HG03039 (cell line): ENCODE measurements at regions not wholly inside any gene's neighbourhood (a gene's known extent, or its start where the extent isn't known, plus 50 kb on each side); places are given as distances from the start of the nearest gene placed in this dataset.
"Not testable (repeated sequence)": the region's sequence is repeated elsewhere in the genome, so short reads cannot be mapped to it uniquely, and the experiment has no call there.

Experiments used
- ATAC-seq: cut with Tn5 transposase; IDR thresholded peaks from one replicate; pipeline ENCODE4 v1.9.1; 2021; ENCODE audit warnings: mild to moderate bottlenecking, moderate library complexity; ENCODE audit not compliant: unreplicated experiment

GRCh38 chr13:84816567-84817105 is 934.4 kb upstream of the SLITRK1 start:
- no peak for ATAC-seq

DNA sequence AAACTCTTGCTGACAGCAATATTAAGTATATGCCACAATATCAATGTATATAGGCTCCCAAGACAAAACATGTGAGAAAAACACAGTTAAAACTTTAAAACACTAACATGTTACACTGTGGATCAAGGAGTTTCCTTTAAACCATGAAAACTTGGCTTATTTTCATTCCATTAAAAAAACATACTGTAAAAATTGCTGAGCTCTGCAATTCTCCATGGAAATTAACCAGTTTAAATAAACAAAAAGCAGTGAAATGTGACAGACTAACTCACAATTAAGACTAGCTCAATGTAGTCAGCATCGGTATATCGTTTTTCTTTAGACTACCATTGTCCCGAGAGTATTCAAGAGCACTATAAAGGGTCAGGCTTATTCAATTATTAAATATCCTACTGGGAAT is 930.5 kb upstream of the SLITRK1 start:
- no peak for ATAC-seq

GRCh38 chr13:84812078-84812477 is 929.8 kb upstream of the SLITRK1 start:
- no peak for ATAC-seq

DNA sequence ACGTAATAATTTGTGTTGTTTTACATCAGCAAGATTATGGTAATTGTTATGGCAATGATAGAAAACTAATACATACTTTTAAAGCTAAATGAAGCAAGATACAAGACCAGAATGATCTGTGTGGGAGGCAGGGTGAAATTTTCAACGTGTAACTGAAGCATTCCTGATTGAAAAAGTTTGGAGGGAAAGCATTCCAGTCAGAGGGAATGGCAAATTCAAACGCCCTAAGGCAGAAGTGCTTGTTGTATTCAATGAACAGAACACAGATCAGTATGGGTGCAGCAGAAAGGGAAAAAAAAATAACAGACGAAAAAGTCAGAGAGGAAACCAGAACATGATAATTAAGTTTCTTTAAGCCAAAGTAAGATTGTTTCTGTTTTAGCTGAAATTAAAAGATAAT is 928.5 kb upstream of the SLITRK1 start:
- no peak for ATAC-seq

DNA sequence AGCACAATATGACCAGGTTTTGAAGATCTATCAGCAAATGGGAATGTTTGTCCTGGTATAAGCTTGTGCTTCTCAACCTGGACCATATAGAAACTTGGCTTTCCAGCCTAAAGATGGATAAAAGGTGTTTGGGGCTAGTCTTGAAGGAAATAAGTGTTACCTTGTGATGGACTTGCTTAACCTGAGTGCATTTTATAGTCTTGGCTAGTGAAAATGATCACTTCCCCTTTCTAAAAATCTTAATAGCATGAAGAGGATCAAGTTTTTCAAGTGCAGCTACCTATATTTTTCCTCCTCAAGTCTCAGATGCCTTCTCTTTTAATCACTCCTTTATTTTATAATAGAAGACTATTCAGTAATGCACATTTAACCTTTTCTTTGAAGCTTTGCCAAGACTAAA is 919.8 kb upstream of the SLITRK1 start:
- no peak for ATAC-seq

- no peak for ATAC-seq
Observed at GRCh38 chr13:84784443-84785153, 902.3 kb upstream of the SLITRK1 start.

GRCh38 chr13:84777316-84777715 is 895.0 kb upstream of the SLITRK1 start:
- ATAC-seq = no peak

DNA sequence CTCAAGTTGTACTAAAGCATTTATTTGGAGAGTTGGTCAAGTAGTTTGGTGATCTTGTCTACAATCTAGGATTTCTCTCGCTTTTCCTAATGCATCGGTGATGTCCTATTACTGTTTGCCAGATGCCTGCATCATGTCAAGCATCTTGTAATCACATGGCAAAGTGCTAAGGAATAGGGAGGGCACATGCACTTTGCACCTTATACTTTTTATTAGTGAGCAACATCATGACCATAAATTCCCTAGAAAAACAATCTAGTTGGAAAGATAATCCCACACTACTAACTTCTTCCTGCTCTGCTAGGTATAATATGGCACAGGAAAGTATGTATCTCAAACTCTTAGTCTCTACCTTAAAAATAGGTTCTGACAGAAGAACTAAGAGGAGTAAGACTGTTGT is 894.3 kb upstream of the SLITRK1 start:
- ATAC-seq = no peak

GRCh38 chr13:84775920-84776319 is 893.6 kb upstream of the SLITRK1 start:
- ATAC-seq = not testable (repeated sequence)

DNA sequence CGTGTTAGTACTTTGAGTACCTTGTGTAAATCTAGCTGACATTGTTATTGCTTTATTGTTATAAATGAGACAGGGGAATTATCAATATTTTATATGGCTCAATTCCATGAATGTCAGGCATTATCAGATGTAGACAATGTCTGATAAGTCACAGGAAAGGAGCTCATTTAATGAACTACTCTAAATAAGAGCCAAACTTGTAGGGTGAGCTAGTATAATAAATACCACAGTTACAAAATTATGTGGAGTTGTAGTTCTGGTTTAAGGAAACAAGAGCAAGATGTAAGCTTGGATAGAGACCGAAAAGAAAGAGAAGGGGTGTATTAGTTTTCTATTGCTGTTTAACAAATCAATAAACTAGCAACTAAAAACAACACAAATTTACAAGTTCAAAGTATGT is 891.8 kb upstream of the SLITRK1 start:
- ATAC-seq = no peak

- no peak for ATAC-seq
Observed at GRCh38 chr13:84760956-84761355, 878.7 kb upstream of the SLITRK1 start.

GRCh38 chr13:84749126-84749525 is 866.9 kb upstream of the SLITRK1 start:
- ATAC-seq = no peak

DNA sequence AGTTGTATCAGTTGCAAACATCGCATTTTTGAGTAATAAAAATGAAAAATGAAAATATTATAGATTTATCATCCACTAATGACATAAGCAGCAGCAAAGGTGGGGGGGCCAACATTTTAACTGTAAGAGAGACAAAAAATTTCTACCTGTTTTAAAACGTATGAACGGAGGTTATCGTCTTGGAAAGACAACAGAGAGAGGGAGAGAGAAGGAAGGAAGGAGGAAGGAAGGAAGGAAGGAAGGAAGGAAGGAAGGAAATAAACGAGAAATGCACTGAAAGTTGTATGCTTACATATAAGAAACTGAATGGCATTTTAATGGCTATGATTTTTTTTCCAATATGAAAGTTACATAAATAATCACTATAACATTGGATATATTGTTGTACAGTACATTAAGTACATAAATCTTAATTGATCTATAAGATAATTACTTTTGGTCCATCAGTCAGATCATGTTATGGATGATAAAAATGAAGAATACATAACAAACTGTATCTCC is 862.8 kb upstream of the SLITRK1 start:
- ATAC-seq = no peak

DNA sequence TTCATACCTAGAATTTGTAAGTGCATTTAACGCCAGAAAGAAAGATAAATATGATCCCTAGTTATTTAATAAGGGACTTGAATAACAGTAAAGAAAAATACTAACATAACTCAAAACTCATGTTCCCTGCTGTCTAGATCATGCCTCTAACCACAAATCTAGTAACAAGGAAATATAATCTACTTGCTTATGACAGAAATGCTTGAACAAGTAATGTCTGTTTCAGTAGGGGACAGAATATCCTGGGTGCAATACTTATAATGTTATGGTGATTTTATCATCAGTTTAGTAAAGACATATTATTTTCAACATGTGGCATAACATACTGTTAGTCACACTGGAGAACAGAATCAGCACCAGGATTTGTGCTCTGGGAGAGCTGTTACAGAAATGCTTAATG is 861.9 kb upstream of the SLITRK1 start:
- no peak for ATAC-seq

GRCh38 chr13:84741253-84741652 is 859.0 kb upstream of the SLITRK1 start:
- ATAC-seq = no peak

DNA sequence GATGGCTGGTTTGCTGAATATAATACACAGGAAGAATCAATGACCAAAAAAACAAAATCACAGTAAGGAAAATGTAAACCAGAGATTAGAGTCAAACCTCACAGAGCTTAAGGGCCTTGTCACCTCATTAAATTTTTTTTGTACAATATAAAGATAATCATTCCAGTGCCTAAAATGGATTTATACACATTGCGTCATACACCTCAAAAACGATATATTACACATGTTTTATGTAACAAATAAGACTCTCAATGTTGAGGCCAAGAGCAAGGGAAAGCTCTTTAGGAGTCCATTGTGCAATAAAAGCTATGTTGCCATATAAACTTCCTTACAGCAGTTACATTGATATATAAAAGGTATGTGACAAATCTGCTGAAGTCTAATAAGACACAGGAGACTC is 856.7 kb upstream of the SLITRK1 start:
- ATAC-seq = no peak

GRCh38 chr13:84737661-84738060 is 855.4 kb upstream of the SLITRK1 start:
- ATAC-seq = no peak

GRCh38 chr13:84730376-84730775 is 848.1 kb upstream of the SLITRK1 start:
- no peak for ATAC-seq

DNA sequence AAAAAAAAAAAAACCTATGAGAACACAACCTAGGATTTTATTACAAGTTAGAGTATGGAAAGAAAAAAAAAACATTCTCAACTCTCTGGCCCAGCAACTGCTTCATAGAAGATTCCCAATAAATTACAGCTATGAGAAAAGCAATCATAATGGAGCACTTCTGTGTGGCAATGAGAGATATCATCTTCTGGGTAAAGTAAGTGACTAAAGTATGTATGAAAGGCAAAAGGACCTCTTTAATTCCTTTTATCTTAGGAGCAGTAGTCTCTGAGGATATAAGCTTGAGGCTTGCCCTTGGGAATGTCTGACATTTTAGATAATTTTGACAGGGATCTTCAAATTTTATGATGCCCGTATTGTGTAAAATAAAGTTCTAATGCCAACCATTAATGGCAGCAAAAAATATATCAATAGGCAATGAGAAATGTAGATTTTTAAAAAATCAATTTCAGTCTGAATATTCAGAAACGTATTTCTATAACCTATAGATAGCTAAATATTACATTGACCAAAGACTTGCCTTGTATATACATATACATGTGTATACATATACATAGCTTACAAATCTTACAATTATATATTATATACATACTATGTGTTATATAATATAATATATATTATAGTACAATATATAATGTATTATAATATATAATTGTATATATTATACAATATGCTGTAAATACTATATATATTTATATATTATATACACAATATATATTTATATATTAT is 823.9 kb upstream of the SLITRK1 start:
- no peak for ATAC-seq

DNA sequence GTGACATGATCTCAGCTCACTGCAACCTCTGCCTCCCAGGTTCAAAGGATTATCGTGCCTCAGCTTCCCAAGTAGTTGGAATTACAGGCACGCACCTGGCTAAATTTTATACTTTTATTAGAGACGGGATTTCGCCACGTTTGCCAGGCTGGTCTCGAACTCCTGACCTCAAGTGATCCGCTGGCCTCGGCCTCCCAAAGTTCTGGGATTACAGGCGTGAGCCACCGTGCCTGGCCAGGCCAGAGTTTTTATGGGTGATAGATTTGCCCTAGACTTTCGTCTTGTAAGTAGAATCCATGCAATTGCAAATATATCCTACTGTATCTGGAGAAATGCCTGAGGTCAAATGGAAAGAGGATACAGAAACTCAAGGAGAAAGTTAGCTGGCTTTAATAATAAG is 819.9 kb upstream of the SLITRK1 start:
- ATAC-seq = no peak

DNA sequence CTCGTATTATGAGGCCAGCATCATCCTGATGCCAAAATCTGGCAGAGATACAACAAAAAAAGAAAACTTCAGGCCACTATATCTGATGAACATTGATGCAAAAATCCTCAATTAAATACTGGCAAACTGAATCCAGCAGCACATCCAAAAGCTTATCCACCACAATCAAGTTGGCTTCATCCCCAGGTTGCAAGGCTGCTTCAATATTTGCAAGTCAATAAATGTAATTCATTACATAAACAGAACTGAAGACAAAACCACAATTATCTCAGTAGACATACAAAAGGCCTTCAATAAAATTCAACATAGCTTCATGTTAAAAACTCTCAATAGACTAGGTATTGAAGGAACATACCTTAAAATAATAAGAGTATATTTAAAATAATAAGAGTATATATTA is 815.3 kb upstream of the SLITRK1 start:
- ATAC-seq = not testable (repeated sequence)

GRCh38 chr13:84686973-84687372 is 804.7 kb upstream of the SLITRK1 start:
- ATAC-seq = no peak
